RPMI8226 (cell line): ENCODE measurements at regions not wholly inside any gene's neighbourhood (a gene's known extent, or its start where the extent isn't known, plus 50 kb on each side); places are given as distances from the start of the nearest gene placed in this dataset.
"Not testable (repeated sequence)": the region's sequence is repeated elsewhere in the genome, so short reads cannot be mapped to it uniquely, and the experiment has no call there.

Source experiments
- DNase-seq: peaks from one replicate; pipeline ENCODE4 v3.0.0-alpha.2; 2015

GRCh38 chr3:152724270-152724669, 110.7 kb upstream of the P2RY1 start:
- DNase-seq: no peak

- no peak for DNase-seq
Observed at GRCh38 chr3:152728231-152728980, 106.5 kb upstream of the P2RY1 start.

- DNase-seq: no peak
Observed at GRCh38 chr3:152729906-152730305, 105.0 kb upstream of the P2RY1 start.

- no peak for DNase-seq
Observed at GRCh38 chr3:152731511-152731910, 103.4 kb upstream of the P2RY1 start.

GRCh38 chr3:152733584-152734119, 101.3 kb upstream of the P2RY1 start:
- no peak for DNase-seq

GRCh38 chr3:152737021-152737908, 97.7 kb upstream of the P2RY1 start:
- DNase-seq: no peak

- DNase-seq: peak; percentile 55
Observed at GRCh38 chr3:152738656-152739055, 96.3 kb upstream of the P2RY1 start.

GRCh38 chr3:152742368-152743347, 92.3 kb upstream of the P2RY1 start:
- no peak for DNase-seq

GRCh38 chr3:152745646-152746045, 89.3 kb upstream of the P2RY1 start:
- DNase-seq: no peak

GRCh38 chr3:152754303-152754702, 80.6 kb upstream of the P2RY1 start:
- DNase-seq: no peak

GRCh38 chr3:152756807-152757206, 78.1 kb upstream of the P2RY1 start:
- DNase-seq: no peak

GRCh38 chr3:152760024-152760563, 74.8 kb upstream of the P2RY1 start:
- DNase-seq: no peak

GRCh38 chr3:152760591-152760990, 74.3 kb upstream of the P2RY1 start:
- no peak for DNase-seq

- DNase-seq: no peak
Observed at GRCh38 chr3:152768478-152768877, 66.5 kb upstream of the P2RY1 start.

- no peak for DNase-seq
Observed at GRCh38 chr3:152769523-152769922, 65.4 kb upstream of the P2RY1 start.

- DNase-seq: no peak
Observed at GRCh38 chr3:152770296-152770695, 64.6 kb upstream of the P2RY1 start.

GRCh38 chr3:152771120-152771519, 63.8 kb upstream of the P2RY1 start:
- no peak for DNase-seq

- no peak for DNase-seq
Observed at GRCh38 chr3:152772674-152773225, 62.2 kb upstream of the P2RY1 start.

GRCh38 chr3:152773633-152774032, 61.3 kb upstream of the P2RY1 start:
- DNase-seq: no peak

GRCh38 chr3:152774230-152774629, 60.7 kb upstream of the P2RY1 start:
- not testable (repeated sequence) for DNase-seq

GRCh38 chr3:152778022-152778421, 56.9 kb upstream of the P2RY1 start:
- no peak for DNase-seq

- no peak for DNase-seq
Observed at GRCh38 chr3:152779653-152780052, 55.3 kb upstream of the P2RY1 start.
